ENCODE measurements at regions not wholly inside any gene's neighbourhood (a gene's known extent, or its start where the extent isn't known, plus 50 kb on each side); places are given as distances from the start of the nearest gene placed in this dataset.
"Not testable (repeated sequence)": the region's sequence is repeated elsewhere in the genome, so short reads cannot be mapped to it uniquely, and the experiment has no call there.

- no peak overlapping the region for H3K4me3 Mint-ChIP-seq
- H3K27ac Mint-ChIP-seq, result peak overlapping the region; percentile 27
- H3K36me3 Mint-ChIP-seq (ENCODE audit: low read depth), result no peaks in the 10 kb centered on the region
- H3K9me3 Mint-ChIP-seq, result peaks cover 6% of the 10 kb centered on the region
- no peaks in the 10 kb centered on the region for H3K27me3 Mint-ChIP-seq (ENCODE audit: low read depth, poor library complexity)
- peaks cover 13% of the 10 kb centered on the region for H3K4me1 Mint-ChIP-seq
- no peak for TF ChIP-seq CTCF (IDR thresholded peaks at IDR 0.05)
- DNase-seq, result peak; percentile 18
Observed at GRCh38 chr1:166307261-166308188, 140.7 kb upstream of the FAM78B start.

- peaks cover 45% of the 10 kb centered on the region for H3K9me3 Mint-ChIP-seq
- not testable (repeated sequence) for H3K27ac Mint-ChIP-seq; DNase-seq; H3K4me1 Mint-ChIP-seq; H3K36me3 Mint-ChIP-seq (ENCODE audit: low read depth); H3K4me3 Mint-ChIP-seq; H3K27me3 Mint-ChIP-seq (ENCODE audit: low read depth, poor library complexity)
Observed at GRCh38 chr1:166316306-166316705, 149.5 kb upstream of the FAM78B start.

- H3K36me3 Mint-ChIP-seq (ENCODE audit: low read depth), result no peaks in the 10 kb centered on the region
- H3K27me3 Mint-ChIP-seq (ENCODE audit: low read depth, poor library complexity), result no peaks in the 10 kb centered on the region
- no peak for DNase-seq
- TF ChIP-seq CTCF (IDR thresholded peaks at IDR 0.05), result no peak
- H3K27ac Mint-ChIP-seq, result no peak overlapping the region
- H3K4me1 Mint-ChIP-seq, result no peaks in the 10 kb centered on the region
- no peak overlapping the region for H3K4me3 Mint-ChIP-seq
- H3K9me3 Mint-ChIP-seq, result peaks cover 4% of the 10 kb centered on the region
Observed at GRCh38 chr1:166322470-166322869, 155.7 kb upstream of the FAM78B start.

GRCh38 chr1:166327886-166328285 is 161.1 kb upstream of the FAM78B start:
- no peak for DNase-seq
- Mint-ChIP-seq H3K36me3 (ENCODE audit: low read depth) (no peaks in the 10 kb centered on the region), H3K27me3 (ENCODE audit: low read depth, poor library complexity) (no peaks in the 10 kb centered on the region), H3K4me1 (no peaks in the 10 kb centered on the region), H3K9me3 (no peaks in the 10 kb centered on the region), H3K27ac (no peak overlapping the region), H3K4me3 (no peak overlapping the region)
- no peak for TF ChIP-seq CTCF (IDR thresholded peaks at IDR 0.05)

GRCh38 chr1:166328956-166329355 is 162.2 kb upstream of the FAM78B start:
- no peak overlapping the region for H3K4me3 Mint-ChIP-seq
- no peak for TF ChIP-seq CTCF (IDR thresholded peaks at IDR 0.05)
- H3K4me1 Mint-ChIP-seq, result no peaks in the 10 kb centered on the region
- H3K9me3 Mint-ChIP-seq, result no peaks in the 10 kb centered on the region
- H3K36me3 Mint-ChIP-seq (ENCODE audit: low read depth), result no peaks in the 10 kb centered on the region
- DNase-seq, result no peak
- H3K27me3 Mint-ChIP-seq (ENCODE audit: low read depth, poor library complexity), result no peaks in the 10 kb centered on the region
- H3K27ac Mint-ChIP-seq, result no peak overlapping the region

- no peak for TF ChIP-seq CTCF (IDR thresholded peaks at IDR 0.05)
Observed at GRCh38 chr1:166330096-166330495, 163.3 kb upstream of the FAM78B start.

More at GRCh38 chr1:166330096-166330495, 163.3 kb upstream of the FAM78B start:
- no peak for DNase-seq
- Mint-ChIP-seq H3K27me3 (ENCODE audit: low read depth, poor library complexity) (peaks cover 5% of the 10 kb centered on the region), H3K9me3 (no peaks in the 10 kb centered on the region), H3K36me3 (ENCODE audit: low read depth) (no peaks in the 10 kb centered on the region), H3K4me1 (no peaks in the 10 kb centered on the region), H3K27ac (no peak overlapping the region), H3K4me3 (no peak overlapping the region)
